ENCODE measurements at regions not wholly inside any gene's neighbourhood (a gene's known extent, or its start where the extent isn't known, plus 50 kb on each side); places are given as distances from the start of the nearest gene placed in this dataset.

DNA sequence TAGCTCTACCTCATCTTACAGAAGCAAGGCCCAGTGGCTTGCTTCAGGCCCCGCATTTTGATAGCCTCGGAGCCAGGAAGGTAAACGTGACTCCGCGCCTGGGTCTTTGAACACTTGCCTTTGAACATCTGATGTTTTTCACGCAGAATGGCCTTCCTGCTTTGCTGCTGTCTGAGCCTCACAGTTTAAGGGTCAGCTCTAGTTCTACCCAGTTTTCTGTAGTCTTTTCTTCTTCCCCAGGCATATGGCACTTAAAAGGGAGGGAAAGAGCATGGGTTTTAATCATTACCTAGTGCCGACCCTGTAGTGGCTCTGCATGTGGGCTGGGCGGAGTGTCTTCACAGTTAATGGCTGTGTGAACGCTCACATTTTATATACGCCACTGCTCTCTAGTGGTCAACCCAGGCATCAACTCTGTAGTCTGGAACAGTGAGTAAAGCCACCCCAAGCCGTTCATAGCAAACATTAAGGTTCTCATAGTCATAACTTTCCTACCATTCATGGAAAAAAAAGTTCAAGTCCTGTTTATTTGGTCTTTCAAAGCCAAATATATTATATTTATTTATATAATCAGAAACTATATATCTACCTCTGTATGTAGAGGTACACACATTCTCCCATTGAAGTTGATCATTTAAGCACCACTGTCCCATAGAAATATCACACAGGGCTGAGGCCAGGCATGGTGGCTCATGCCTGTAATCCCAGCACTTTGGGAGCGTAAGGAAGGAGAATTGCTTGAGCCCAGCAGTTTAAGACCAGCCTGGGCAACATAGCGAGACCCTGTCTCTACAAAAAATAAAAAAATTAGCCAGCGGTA, 78.1 kb downstream of the IER5 start:
- Mint-ChIP-seq H3K4me1 (peaks cover 3% of the 10 kb centered on the region), H3K36me3 (ENCODE audit: low read depth) (no peaks in the 10 kb centered on the region), H3K27me3 (ENCODE audit: insufficient read depth) (peaks cover 5% of the 10 kb centered on the region), H3K27ac (no peak overlapping the region), H3K9me3 (peaks cover 27% of the 10 kb centered on the region), H3K4me3 (no peak overlapping the region)
- Histone ChIP-seq H3K9ac (ENCODE audit: extremely low read depth, low read length, poor library complexity, severe bottlenecking) (no peak overlapping the region), H3K27ac (ENCODE audit: low read depth, low read length) (no peak overlapping the region), H3K9me3 (ENCODE audit: control insufficient read depth, low read length) (peaks cover 25% of the 10 kb centered on the region), H3K4me3 (ENCODE audit: low read length) (no peak overlapping the region), H3K4me1 (ENCODE audit: control insufficient read depth, insufficient read depth, low read length) (no peaks in the 10 kb centered on the region), H3K36me3 (ENCODE audit: control insufficient read depth, insufficient read depth, low read length) (no peaks in the 10 kb centered on the region), H3K27me3 (ENCODE audit: control insufficient read depth, insufficient read depth, low read length, poor library complexity, severe bottlenecking) (no peaks in the 10 kb centered on the region)
- peak; percentile 95 for TF ChIP-seq CTCF (conservative IDR thresholded peaks at IDR 0.05)
- peak; percentile 91 for DNase-seq
- 59 to 79% methylated on average over 9 to 14 of the region's 14 CpGs for WGBS, 2 experiments (ENCODE audit: insufficient coverage in 1 of 2, insufficient read length in 1 of 2)

GRCh38 chr1:181169281-181169865, 80.9 kb downstream of the IER5 start:
- Histone ChIP-seq H3K9ac (ENCODE audit: extremely low read depth, low read length, poor library complexity, severe bottlenecking) (no peak overlapping the region), H3K4me1 (ENCODE audit: control insufficient read depth, insufficient read depth, low read length) (no peaks in the 10 kb centered on the region), H3K4me3 (ENCODE audit: low read length) (no peak overlapping the region), H3K9me3 (ENCODE audit: control insufficient read depth, low read length) (peaks cover 19% of the 10 kb centered on the region), H3K36me3 (ENCODE audit: control insufficient read depth, insufficient read depth, low read length) (no peaks in the 10 kb centered on the region), H3K27me3 (ENCODE audit: control insufficient read depth, insufficient read depth, low read length, poor library complexity, severe bottlenecking) (no peaks in the 10 kb centered on the region), H3K27ac (ENCODE audit: low read depth, low read length) (no peak overlapping the region)
- 74 to 82% methylated on average over 5 to 8 of the region's 8 CpGs for WGBS, 2 experiments (ENCODE audit: insufficient coverage in 1 of 2, insufficient read length in 1 of 2)
- no peak for DNase-seq
- H3K9me3 Mint-ChIP-seq: peaks cover 21% of the 10 kb centered on the region
- peaks cover 10% of the 10 kb centered on the region for H3K27me3 Mint-ChIP-seq (ENCODE audit: insufficient read depth)
- no peak overlapping the region for H3K4me3 Mint-ChIP-seq
- peaks cover 3% of the 10 kb centered on the region for H3K4me1 Mint-ChIP-seq
- no peaks in the 10 kb centered on the region for H3K36me3 Mint-ChIP-seq (ENCODE audit: low read depth)
- TF ChIP-seq CTCF (conservative IDR thresholded peaks at IDR 0.05): no peak
- no peak overlapping the region for H3K27ac Mint-ChIP-seq

- 84 to 93% methylated on average over 3 of the region's 3 CpGs for WGBS, 2 experiments (ENCODE audit: insufficient coverage in 1 of 2, insufficient read length in 1 of 2)
- H3K9me3 ChIP-seq (ENCODE audit: control insufficient read depth, low read length): peaks cover 17% of the 10 kb centered on the region
- Mint-ChIP-seq H3K4me1 (peaks cover 9% of the 10 kb centered on the region), H3K36me3 (ENCODE audit: low read depth) (no peaks in the 10 kb centered on the region), H3K27ac (no peak overlapping the region), H3K27me3 (ENCODE audit: insufficient read depth) (peaks cover 10% of the 10 kb centered on the region), H3K9me3 (peaks cover 18% of the 10 kb centered on the region), H3K4me3 (no peak overlapping the region)
- H3K27me3 ChIP-seq (ENCODE audit: control insufficient read depth, insufficient read depth, low read length, poor library complexity, severe bottlenecking): no peaks in the 10 kb centered on the region
- no peak overlapping the region for H3K27ac ChIP-seq (ENCODE audit: low read depth, low read length)
- H3K4me1 ChIP-seq (ENCODE audit: control insufficient read depth, insufficient read depth, low read length): no peaks in the 10 kb centered on the region
- no peak for DNase-seq
- no peak overlapping the region for H3K9ac ChIP-seq (ENCODE audit: extremely low read depth, low read length, poor library complexity, severe bottlenecking)
- TF ChIP-seq CTCF (conservative IDR thresholded peaks at IDR 0.05): no peak
- H3K4me3 ChIP-seq (ENCODE audit: low read length): no peak overlapping the region
- no peaks in the 10 kb centered on the region for H3K36me3 ChIP-seq (ENCODE audit: control insufficient read depth, insufficient read depth, low read length)
Measured at GRCh38 chr1:181170194-181170593, 81.7 kb downstream of the IER5 start.

All from endodermal cell (in vitro differentiated cells).